Activated CD4-positive, alpha-beta T cell treated with anti-CD3 and anti-CD28 coated beads for 36 hours (primary cell): ENCODE measurements at regions not wholly inside any gene's neighbourhood (a gene's known extent, or its start where the extent isn't known, plus 50 kb on each side); places are given as distances from the start of the nearest gene placed in this dataset.

ENCODE experiments used
- ATAC-seq: fragments of 200-7000 bp; cut with Tn5 transposase; one replicate; pipeline ENCODE4 v1.10.0; 2021; ENCODE audit warnings: mild to moderate bottlenecking, moderate library complexity
- CTCF ChIA-PET: fragments of 350-600 bp; sonication (Branson Sonifier 250); formaldehyde crosslinking; loops from one replicate; lab custom pipeline; 2021; ENCODE audit warnings: antibody characterized with exemption; lab: Charles Lee
- POLR2A ChIA-PET: fragments of 350-600 bp; sonication (Branson Sonifier 250); formaldehyde crosslinking; loops from one replicate; lab custom pipeline; 2021; ENCODE audit warnings: antibody characterized with exemption, inconsistent platforms; lab: Charles Lee
- DNase-seq: peaks from one replicate; pipeline ENCODE4 v3.0.0-alpha.2; 2020
- H3K27ac Mint-ChIP-seq: one replicate; pipeline ENCODE4 v1.8.0; 2021; ENCODE audit warnings: mixed read lengths
- H3K27me3 Mint-ChIP-seq: one replicate; pipeline ENCODE4 v1.8.0; 2021; ENCODE audit warnings: mixed read lengths
- H3K36me3 Mint-ChIP-seq: one replicate; pipeline ENCODE4 v1.8.0; 2021; ENCODE audit warnings: low read depth, mixed read lengths
- H3K4me1 Mint-ChIP-seq: one replicate; pipeline ENCODE4 v1.8.0; 2021; ENCODE audit warnings: mixed read lengths
- H3K4me3 Mint-ChIP-seq: one replicate; pipeline ENCODE4 v1.8.0; 2021; ENCODE audit warnings: mild to moderate bottlenecking, moderate library complexity, mixed read lengths
- H3K9me3 Mint-ChIP-seq: one replicate; pipeline ENCODE4 v1.8.0; 2021; ENCODE audit warnings: low read depth, mixed read lengths
- intact Hi-C, 2 experiments: fragments of 100-400 bp; cut with DNase I in 1 of 2; cut with micrococcal nuclease in 1 of 2; formaldehyde crosslinking; loops; one replicate each; pipeline versions ENCODE4 v1.14.2 to v1.15.1; 2022 to 2024; cut with DNase I, micrococcal nuclease

DNA sequence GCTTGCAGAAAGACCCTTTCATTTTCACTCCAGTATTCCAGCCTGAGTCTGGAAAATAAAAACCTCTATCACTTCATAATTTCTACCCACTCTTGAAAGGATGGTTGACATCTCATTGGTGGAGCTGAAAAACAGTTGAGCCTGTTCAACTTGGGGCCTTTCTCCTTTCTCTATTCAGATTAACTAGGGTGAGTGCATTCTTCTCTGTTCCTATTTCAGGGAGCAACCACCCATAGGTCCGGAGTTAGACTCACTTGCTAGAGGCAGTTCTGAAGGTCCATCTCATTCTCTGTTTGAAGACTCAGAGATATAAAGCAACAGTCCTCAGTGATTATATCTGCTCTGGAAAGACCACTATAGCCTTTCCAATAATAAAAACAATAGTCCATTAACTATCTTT, 167.9 kb upstream of the SPOPL start:
- H3K27me3 Mint-ChIP-seq = no peaks in the 10 kb centered on the region
- H3K9me3 Mint-ChIP-seq = no peaks in the 10 kb centered on the region
- intact Hi-C loops = no loop called here
- CTCF ChIA-PET = no interaction called here
- no peak for DNase-seq
- H3K27ac Mint-ChIP-seq = no peak overlapping the region
- H3K4me1 Mint-ChIP-seq = no peaks in the 10 kb centered on the region
- no peak overlapping the region for H3K4me3 Mint-ChIP-seq
- no peak for ATAC-seq
- no peaks in the 10 kb centered on the region for H3K36me3 Mint-ChIP-seq
- POLR2A ChIA-PET = no interaction called here

GRCh38 chr2:138334323-138334722, 167.2 kb upstream of the SPOPL start:
- POLR2A ChIA-PET = no interaction called here
- Mint-ChIP-seq H3K27me3 (no peaks in the 10 kb centered on the region), H3K9me3 (no peaks in the 10 kb centered on the region), H3K27ac (no peak overlapping the region), H3K36me3 (no peaks in the 10 kb centered on the region), H3K4me1 (no peaks in the 10 kb centered on the region), H3K4me3 (no peak overlapping the region)
- ATAC-seq = no peak
- CTCF ChIA-PET = no interaction called here
- intact Hi-C loops = no loop called here
- no peak for DNase-seq

GRCh38 chr2:138335036-138335435, 166.5 kb upstream of the SPOPL start:
- POLR2A ChIA-PET = no interaction called here
- Mint-ChIP-seq H3K36me3 (no peaks in the 10 kb centered on the region), H3K4me3 (no peak overlapping the region), H3K4me1 (no peaks in the 10 kb centered on the region), H3K9me3 (no peaks in the 10 kb centered on the region), H3K27me3 (no peaks in the 10 kb centered on the region), H3K27ac (no peak overlapping the region)
- intact Hi-C loops = no loop called here
- ATAC-seq (no peak), DNase-seq (no peak)
- CTCF ChIA-PET = no interaction called here

DNA sequence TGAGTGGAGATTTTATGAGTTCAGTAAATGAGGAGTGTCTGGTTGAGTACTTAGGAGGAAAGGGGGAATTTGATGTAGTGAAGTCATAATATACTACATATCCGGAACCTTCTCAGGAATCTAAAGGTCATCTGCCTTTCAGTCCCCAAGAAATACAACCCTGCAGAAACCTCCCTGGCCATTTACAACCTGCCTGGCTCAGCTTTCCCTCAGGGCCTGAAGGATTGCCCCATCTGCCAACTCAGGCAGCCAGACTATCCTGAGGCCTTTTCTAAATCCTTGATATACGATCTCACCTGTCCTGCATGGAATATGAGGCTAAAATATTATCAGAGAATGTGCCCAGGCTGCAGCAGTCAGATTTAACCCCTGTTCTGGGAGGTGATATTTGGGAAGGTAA, 165.4 kb upstream of the SPOPL start:
- DNase-seq (no peak), ATAC-seq (no peak)
- H3K9me3 Mint-ChIP-seq = no peaks in the 10 kb centered on the region
- no peaks in the 10 kb centered on the region for H3K4me1 Mint-ChIP-seq
- ChIA-PET CTCF (no interaction called here), POLR2A (no interaction called here)
- no peak overlapping the region for H3K4me3 Mint-ChIP-seq
- no peak overlapping the region for H3K27ac Mint-ChIP-seq
- H3K36me3 Mint-ChIP-seq = no peaks in the 10 kb centered on the region
- no peaks in the 10 kb centered on the region for H3K27me3 Mint-ChIP-seq
- intact Hi-C loops = no loop called here

- DNase-seq (no peak), ATAC-seq (no peak)
- no peaks in the 10 kb centered on the region for H3K9me3 Mint-ChIP-seq
- CTCF ChIA-PET = interaction anchor here (0.9 kb wide), 1 partner anchor 272 kb away, joined by 3 read pairs; no protein-coding TSS in a partner anchor
- H3K4me1 Mint-ChIP-seq = no peaks in the 10 kb centered on the region
- intact Hi-C loops = no loop called here
- H3K4me3 Mint-ChIP-seq = no peak overlapping the region
- no peaks in the 10 kb centered on the region for H3K36me3 Mint-ChIP-seq
- peaks cover 4% of the 10 kb centered on the region for H3K27me3 Mint-ChIP-seq
- no peak overlapping the region for H3K27ac Mint-ChIP-seq
- POLR2A ChIA-PET = no interaction called here
Measured at GRCh38 chr2:138355244-138355643, 146.3 kb upstream of the SPOPL start.

DNA sequence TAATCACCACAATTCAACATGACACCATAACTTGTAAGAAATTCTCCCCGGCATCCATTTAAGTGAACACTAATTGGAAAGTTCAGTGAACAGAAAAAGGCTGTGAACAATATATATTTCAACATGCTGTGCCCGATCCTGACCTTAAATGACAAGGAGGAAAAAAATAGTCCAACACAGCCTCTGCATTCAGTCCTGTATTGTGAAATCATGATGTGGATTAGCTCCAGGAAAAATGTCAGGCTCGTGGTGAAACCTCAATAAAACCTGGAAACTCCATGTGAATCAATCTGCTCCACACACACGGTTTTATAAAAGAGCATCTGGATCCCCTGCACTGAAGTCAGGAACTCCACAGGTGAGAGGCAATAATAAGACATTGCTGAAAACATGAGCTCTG, 145.4 kb upstream of the SPOPL start:
- ChIA-PET CTCF (no interaction called here), POLR2A (no interaction called here)
- no peak overlapping the region for H3K4me3 Mint-ChIP-seq
- H3K36me3 Mint-ChIP-seq = no peaks in the 10 kb centered on the region
- DNase-seq (no peak), ATAC-seq (no peak)
- H3K9me3 Mint-ChIP-seq = no peaks in the 10 kb centered on the region
- H3K27ac Mint-ChIP-seq = no peak overlapping the region
- H3K4me1 Mint-ChIP-seq = no peaks in the 10 kb centered on the region
- H3K27me3 Mint-ChIP-seq = peaks cover 4% of the 10 kb centered on the region
- intact Hi-C loops = no loop called here

DNA sequence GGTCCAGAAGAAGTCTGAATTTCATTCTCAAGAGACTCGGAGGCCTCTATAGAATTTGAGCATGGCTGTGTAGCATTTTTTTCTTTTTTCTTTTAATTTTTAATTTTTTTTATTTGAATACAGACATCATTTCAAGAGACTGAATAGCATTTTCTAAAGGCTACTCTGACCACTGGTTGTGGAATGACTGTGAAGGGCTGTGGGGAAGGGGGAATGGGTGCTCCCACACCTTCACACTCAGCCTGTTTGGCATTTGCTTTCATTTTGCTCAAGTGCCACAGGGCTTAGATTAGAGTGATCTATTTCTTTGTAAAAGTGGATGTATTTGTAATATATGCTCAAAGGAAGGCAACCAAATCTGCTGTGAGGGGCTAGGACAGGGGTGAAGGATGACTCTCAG, 142.0 kb upstream of the SPOPL start:
- no peaks in the 10 kb centered on the region for H3K9me3 Mint-ChIP-seq
- ATAC-seq (no peak), DNase-seq (no peak)
- intact Hi-C loops = no loop called here
- H3K27ac Mint-ChIP-seq = no peak overlapping the region
- no peaks in the 10 kb centered on the region for H3K27me3 Mint-ChIP-seq
- no peaks in the 10 kb centered on the region for H3K4me1 Mint-ChIP-seq
- H3K4me3 Mint-ChIP-seq = no peak overlapping the region
- H3K36me3 Mint-ChIP-seq = no peaks in the 10 kb centered on the region
- CTCF ChIA-PET = no interaction called here
- POLR2A ChIA-PET = no interaction called here

DNA sequence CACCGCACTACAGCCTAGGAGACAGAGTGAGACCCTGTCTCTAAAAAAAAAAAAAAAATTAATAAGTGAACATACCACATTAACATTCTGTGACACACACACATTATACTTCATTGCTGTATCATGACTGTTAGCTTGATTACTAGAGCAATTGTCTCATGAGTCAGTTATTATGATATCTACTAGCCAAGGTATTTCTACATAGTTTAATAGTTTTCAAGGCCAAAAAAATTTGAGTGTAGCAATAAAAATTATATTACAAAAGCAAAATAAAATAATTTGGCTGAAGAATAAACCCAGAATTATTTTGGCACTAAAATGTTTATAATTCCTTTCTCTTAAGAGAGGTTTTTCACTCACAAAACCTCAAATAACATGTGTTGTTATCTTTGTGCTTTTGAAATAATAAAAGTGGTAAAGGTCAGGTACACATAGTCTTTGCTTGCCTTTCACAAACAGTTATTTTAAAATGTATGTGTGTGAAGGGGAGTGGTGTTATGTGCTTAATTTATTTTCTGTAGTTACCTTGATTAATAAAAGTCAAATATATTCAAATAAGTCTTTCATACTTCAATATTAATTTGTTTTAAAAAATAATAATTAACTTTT, 136.9 kb upstream of the SPOPL start:
- H3K27me3 Mint-ChIP-seq = no peaks in the 10 kb centered on the region
- intact Hi-C loops = no loop called here
- ChIA-PET CTCF (no interaction called here), POLR2A (no interaction called here)
- no peaks in the 10 kb centered on the region for H3K4me1 Mint-ChIP-seq
- H3K36me3 Mint-ChIP-seq = no peaks in the 10 kb centered on the region
- no peak overlapping the region for H3K4me3 Mint-ChIP-seq
- DNase-seq (no peak), ATAC-seq (no peak)
- H3K27ac Mint-ChIP-seq = no peak overlapping the region
- H3K9me3 Mint-ChIP-seq = no peaks in the 10 kb centered on the region

GRCh38 chr2:138365581-138365980, 136.0 kb upstream of the SPOPL start:
- intact Hi-C loops = no loop called here
- Mint-ChIP-seq H3K4me1 (no peaks in the 10 kb centered on the region), H3K27me3 (no peaks in the 10 kb centered on the region), H3K36me3 (no peaks in the 10 kb centered on the region), H3K9me3 (no peaks in the 10 kb centered on the region), H3K27ac (no peak overlapping the region), H3K4me3 (no peak overlapping the region)
- DNase-seq (no peak), ATAC-seq (no peak)
- ChIA-PET POLR2A (no interaction called here), CTCF (no interaction called here)

DNA sequence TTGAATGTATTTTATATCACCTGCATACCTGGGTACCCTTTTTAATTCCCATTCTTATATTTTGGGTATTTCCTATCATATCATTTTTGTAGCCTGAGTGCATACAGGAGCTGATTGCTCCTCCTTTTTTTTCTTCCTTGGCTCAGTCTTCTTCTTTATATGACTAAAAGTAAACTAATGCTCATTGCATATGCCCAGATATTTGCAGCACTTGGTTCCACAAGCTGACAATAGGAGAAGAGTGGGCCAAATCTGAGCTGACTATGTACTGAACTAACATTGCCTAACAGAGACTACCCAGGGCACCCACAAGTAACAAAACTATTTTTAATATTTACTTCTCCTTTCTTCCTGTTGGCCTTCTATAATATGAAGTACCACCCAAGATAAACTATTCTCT, 131.7 kb upstream of the SPOPL start:
- ATAC-seq = no peak
- Mint-ChIP-seq H3K4me1 (no peaks in the 10 kb centered on the region), H3K9me3 (no peaks in the 10 kb centered on the region), H3K27ac (no peak overlapping the region), H3K4me3 (no peak overlapping the region), H3K36me3 (no peaks in the 10 kb centered on the region), H3K27me3 (no peaks in the 10 kb centered on the region)
- CTCF ChIA-PET = no interaction called here
- intact Hi-C loops = loop anchor here in 1 of 2 experiments (5.0 to 10.0 kb wide), 3 partner anchors 417 to 455 kb away; no protein-coding TSS in a partner anchor
- POLR2A ChIA-PET = no interaction called here
- DNase-seq = no peak

- ChIA-PET CTCF (interaction anchor here (0.7 to 1.1 kb wide), 2 partner anchors 101 to 421 kb away, joined by 3 to 4 read pairs; no protein-coding TSS in a partner anchor), POLR2A (no interaction called here)
- no peaks in the 10 kb centered on the region for H3K36me3 Mint-ChIP-seq
- no peak for ATAC-seq
- no peak overlapping the region for H3K4me3 Mint-ChIP-seq
- intact Hi-C loops = loop anchor here (1.0 to 10.0 kb wide), 5 partner anchors 413 to 508 kb away; no protein-coding TSS in a partner anchor
- H3K9me3 Mint-ChIP-seq = no peaks in the 10 kb centered on the region
- no peaks in the 10 kb centered on the region for H3K27me3 Mint-ChIP-seq
- H3K4me1 Mint-ChIP-seq = no peaks in the 10 kb centered on the region
- DNase-seq = peak; percentile 12
- no peak overlapping the region for H3K27ac Mint-ChIP-seq
Measured at GRCh38 chr2:138373993-138374408, 127.6 kb upstream of the SPOPL start.

DNA sequence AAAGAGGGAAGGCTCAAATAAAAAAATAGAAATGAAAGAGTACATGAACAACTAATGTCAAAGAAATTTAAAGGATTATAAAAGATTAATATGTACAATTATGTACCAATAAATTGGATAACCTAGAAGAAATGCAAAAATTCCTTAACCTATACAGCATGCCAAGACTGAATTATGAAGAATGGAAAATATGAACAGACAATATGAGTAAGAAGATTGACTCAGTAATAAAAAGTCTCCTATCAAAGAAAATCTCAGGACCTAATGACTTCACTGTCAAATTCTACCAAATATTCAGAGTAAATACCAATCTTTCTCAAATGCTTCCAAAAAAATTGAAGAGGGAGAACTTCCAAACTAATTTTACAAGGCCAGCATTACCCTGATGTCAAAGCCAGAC, 120.2 kb upstream of the SPOPL start:
- CTCF ChIA-PET = no interaction called here
- no peaks in the 10 kb centered on the region for H3K4me1 Mint-ChIP-seq
- H3K9me3 Mint-ChIP-seq = no peaks in the 10 kb centered on the region
- no peak overlapping the region for H3K4me3 Mint-ChIP-seq
- H3K27ac Mint-ChIP-seq = no peak overlapping the region
- intact Hi-C loops = no loop called here
- H3K36me3 Mint-ChIP-seq = no peaks in the 10 kb centered on the region
- H3K27me3 Mint-ChIP-seq = no peaks in the 10 kb centered on the region
- POLR2A ChIA-PET = no interaction called here
- no peak for DNase-seq
- ATAC-seq = no peak
